Common myeloid progenitor, CD34-positive (primary cell): ENCODE measurements at regions not wholly inside any gene's neighbourhood (a gene's known extent, or its start where the extent isn't known, plus 50 kb on each side); places are given as distances from the start of the nearest gene placed in this dataset.

Experiments
- CTCF ChIA-PET: fragments of 350-600 bp; sonication (Branson Sonifier 250); formaldehyde crosslinking; loops from one replicate; lab custom pipeline; 2021; ENCODE audit warnings: antibody characterized with exemption; lab: Charles Lee
- POLR2A ChIA-PET: fragments of 350-600 bp; sonication (Branson Sonifier 250); formaldehyde crosslinking; loops from one replicate; lab custom pipeline; 2021; ENCODE audit warnings: antibody characterized with exemption; lab: Charles Lee
- DNase-seq, 3 donors: peaks; one replicate each; pipeline versions ENCODE4 v3.0.0 to v3.0.0-alpha.2; 2013
- H3K27ac ChIP-seq, 2 experiments: 1 replicate in 1 of 2; 2 replicates in 1 of 2; pipeline ENCODE4 v1.7.0; 2013; ENCODE audit warnings: inconsistent platforms in 2 of 2, low read length in 2 of 2, mild to moderate bottlenecking in 2 of 2, low read depth in 1 of 2, moderate library complexity in 1 of 2; ENCODE audit not compliant: severe bottlenecking in 2 of 2, insufficient read depth in 1 of 2, poor library complexity in 1 of 2
- H3K27me3 ChIP-seq, 5 experiments: replicated peaks in 2 of 5; 1 replicate in 3 of 5; 2 replicates in 2 of 5; pipeline versions ENCODE4 v1.6.1 to v1.7.0; 2013; ENCODE audit warnings: low read length in 4 of 5, mild to moderate bottlenecking in 2 of 5, moderate library complexity in 2 of 5, inconsistent platforms in 1 of 5; ENCODE audit not compliant: insufficient read depth in 5 of 5, control insufficient read depth in 4 of 5
- H3K36me3 ChIP-seq, 4 experiments: 1 replicate in 2 of 4; 2 replicates in 2 of 4; pipeline versions ENCODE4 v1.6.1 to v1.7.0; 2013; ENCODE audit warnings: low read length in 3 of 4, control low read depth in 1 of 4, mild to moderate bottlenecking in 1 of 4; ENCODE audit not compliant: control insufficient read depth in 4 of 4, insufficient read depth in 4 of 4
- H3K4me1 ChIP-seq, 4 experiments: 1 replicate in 3 of 4; 2 replicates in 1 of 4; pipeline versions ENCODE4 v1.6.1 to v1.7.1; 2013; ENCODE audit warnings: low read length in 3 of 4, mild to moderate bottlenecking in 3 of 4, control low read depth in 1 of 4, inconsistent platforms in 1 of 4, moderate library complexity in 1 of 4; ENCODE audit not compliant: control insufficient read depth in 4 of 4, insufficient read depth in 4 of 4; ENCODE audit errors: control extremely low read depth in 1 of 4
- H3K4me3 ChIP-seq, 7 experiments: 1 replicate in 4 of 7; 2 replicates in 3 of 7; pipeline versions ENCODE4 v1.5.1 to v1.7.0; 2013; ENCODE audit warnings: mild to moderate bottlenecking in 7 of 7, low read length in 6 of 7, moderate library complexity in 6 of 7, inconsistent platforms in 2 of 7, low read depth in 2 of 7, control low read depth in 1 of 7; ENCODE audit not compliant: insufficient read depth in 4 of 7, control insufficient read depth in 1 of 7; ENCODE audit errors: extremely low read depth in 1 of 7
- H3K9me3 ChIP-seq, 5 experiments: 1 replicate in 4 of 5; 2 replicates in 1 of 5; pipeline versions ENCODE4 v1.6.1 to v1.7.1; 2013; ENCODE audit warnings: low read length in 4 of 5, mild to moderate bottlenecking in 2 of 5, inconsistent platforms in 1 of 5, low read depth in 1 of 5, moderate library complexity in 1 of 5; ENCODE audit not compliant: control insufficient read depth in 4 of 5, insufficient read depth in 2 of 5; ENCODE audit errors: control extremely low read depth in 1 of 5
- WGBS: methylation state at CpG from one replicate; pipeline ENCODE4 v1.1.5; 2013; ENCODE audit not compliant: insufficient coverage; 5-methylcytosine and 5-hydroxymethylcytosine counted together

GRCh38 chr11:80414181-80415165 is 973.6 kb upstream of the TENM4 start:
- H3K27ac ChIP-seq: no peak overlapping the region
- H3K4me3 ChIP-seq: no peak overlapping the region
- ChIA-PET CTCF (no interaction called here), POLR2A (no interaction called here)
- H3K4me1 ChIP-seq: no peaks in the 10 kb centered on the region
- 100% methylated on average over 1 of the region's 7 CpGs for whole genome bisulfite sequencing
- H3K36me3 ChIP-seq: no peaks in the 10 kb centered on the region
- H3K27me3 ChIP-seq: no peaks in the 10 kb centered on the region
- H3K9me3 ChIP-seq: no peaks in the 10 kb centered on the region
- DNase-seq: no peak

- Histone ChIP-seq H3K27ac (no peak overlapping the region), H3K27me3 (no peaks in the 10 kb centered on the region), H3K4me1 (no peaks in the 10 kb centered on the region), H3K36me3 (no peaks in the 10 kb centered on the region), H3K9me3 (no peaks in the 10 kb centered on the region), H3K4me3 (no peak overlapping the region)
- 89% methylated on average over 4 of the region's 5 CpGs for WGBS
- no peak for DNase-seq
- CTCF ChIA-PET: no interaction called here
- POLR2A ChIA-PET: no interaction called here
Observed at GRCh38 chr11:80412604-80413003, 971.8 kb upstream of the TENM4 start.

DNA sequence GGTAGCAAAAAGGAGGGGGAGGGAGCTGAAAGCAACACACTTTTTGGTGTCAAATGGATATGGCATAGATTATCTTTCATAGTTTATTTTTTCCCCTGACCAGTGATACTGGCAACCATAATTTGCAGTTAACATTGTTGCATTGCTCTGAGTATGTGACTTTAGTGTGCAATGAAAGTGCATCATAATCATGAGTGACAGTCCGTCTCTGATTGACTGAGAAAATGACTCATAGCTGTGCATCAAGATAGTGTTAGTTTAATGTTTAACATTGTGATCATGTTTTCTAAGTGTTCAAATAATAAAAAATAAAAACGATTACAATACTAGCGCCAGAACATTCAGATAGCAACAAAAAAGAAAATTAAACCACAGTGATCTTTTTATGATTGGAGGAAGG is 952.4 kb upstream of the TENM4 start:
- H3K27me3 ChIP-seq: no peaks in the 10 kb centered on the region
- DNase-seq: no peak
- POLR2A ChIA-PET: no interaction called here
- WGBS: no CpG with 5 or more reads among the region's 3 CpGs
- no peaks in the 10 kb centered on the region for H3K36me3 ChIP-seq
- CTCF ChIA-PET: no interaction called here
- no peaks in the 10 kb centered on the region for H3K9me3 ChIP-seq
- H3K4me3 ChIP-seq: no peak overlapping the region
- no peak overlapping the region for H3K27ac ChIP-seq
- H3K4me1 ChIP-seq: no peaks in the 10 kb centered on the region

DNA sequence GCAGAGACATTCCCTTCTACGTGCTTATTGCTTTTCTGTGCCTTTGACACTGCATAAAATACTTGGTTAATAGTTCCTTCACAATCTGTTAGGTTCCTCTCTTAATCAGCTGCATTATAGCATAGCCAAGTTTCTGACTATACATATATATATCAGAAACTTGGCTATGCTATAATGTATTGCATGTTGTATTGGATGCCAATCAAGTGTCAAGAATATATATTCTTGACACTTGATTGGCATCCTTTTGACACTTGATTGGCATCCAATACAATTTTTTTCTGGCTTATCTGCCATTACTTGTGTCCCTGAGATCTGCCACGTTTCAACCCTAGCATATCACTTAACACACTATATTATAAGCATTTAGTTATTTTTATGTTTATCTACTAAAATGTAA is 949.7 kb upstream of the TENM4 start:
- DNase-seq: no peak
- Histone ChIP-seq H3K4me1 (no peaks in the 10 kb centered on the region), H3K27me3 (no peaks in the 10 kb centered on the region), H3K36me3 (no peaks in the 10 kb centered on the region), H3K9me3 (no peaks in the 10 kb centered on the region), H3K4me3 (no peak overlapping the region), H3K27ac (no peak overlapping the region)
- WGBS: no CpG with 5 or more reads among the region's 2 CpGs
- POLR2A ChIA-PET: no interaction called here
- CTCF ChIA-PET: no interaction called here

- ChIA-PET POLR2A (no interaction called here), CTCF (no interaction called here)
- no peaks in the 10 kb centered on the region for H3K9me3 ChIP-seq
- no peak for DNase-seq
- no peaks in the 10 kb centered on the region for H3K27me3 ChIP-seq
- H3K4me3 ChIP-seq: no peak overlapping the region
- no peaks in the 10 kb centered on the region for H3K4me1 ChIP-seq
- no peaks in the 10 kb centered on the region for H3K36me3 ChIP-seq
- H3K27ac ChIP-seq: no peak overlapping the region
- WGBS: 80% methylated on average over 2 of the region's 4 CpGs
Observed at GRCh38 chr11:80388536-80388935, 947.7 kb upstream of the TENM4 start.

DNA sequence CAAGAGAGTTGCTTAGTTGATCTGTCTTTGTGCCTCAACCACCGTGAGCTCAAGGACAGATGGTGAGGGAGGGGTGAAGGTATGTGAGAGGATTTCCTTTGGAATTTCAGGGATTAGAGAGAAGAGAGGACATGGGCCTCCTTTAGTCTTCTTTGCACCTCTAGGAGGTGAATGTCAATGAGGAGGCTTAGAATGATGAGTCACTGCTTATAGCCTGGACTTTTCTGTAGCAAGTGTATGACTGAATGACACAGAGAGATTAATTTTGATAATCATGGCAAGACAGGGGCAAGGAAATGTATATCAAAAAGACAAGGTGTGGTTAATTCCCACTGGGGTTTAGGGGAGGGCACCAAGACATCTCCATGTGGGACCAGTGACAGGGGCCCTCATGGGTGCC is 947.3 kb upstream of the TENM4 start:
- 86% methylated on average over 1 of the region's 1 CpG for WGBS
- no peak for DNase-seq
- CTCF ChIA-PET: no interaction called here

GRCh38 chr11:80383655-80384054 is 942.8 kb upstream of the TENM4 start:
- 20% methylated on average over 1 of the region's 3 CpGs for WGBS
- H3K4me1 ChIP-seq: no peaks in the 10 kb centered on the region
- DNase-seq: no peak
- H3K4me3 ChIP-seq: no peak overlapping the region
- H3K27me3 ChIP-seq: no peaks in the 10 kb centered on the region
- H3K9me3 ChIP-seq: no peaks in the 10 kb centered on the region
- CTCF ChIA-PET: no interaction called here
- H3K36me3 ChIP-seq: no peaks in the 10 kb centered on the region
- H3K27ac ChIP-seq: no peak overlapping the region
- POLR2A ChIA-PET: interaction anchor here (0.6 kb wide), 1 partner anchor 24 kb away, joined by 3 read pairs; no protein-coding TSS in a partner anchor

More for the DNA sequence above, 947.3 kb upstream of the TENM4 start:
- Histone ChIP-seq H3K27me3 (no peaks in the 10 kb centered on the region), H3K27ac (no peak overlapping the region), H3K36me3 (no peaks in the 10 kb centered on the region), H3K4me1 (no peaks in the 10 kb centered on the region), H3K9me3 (no peaks in the 10 kb centered on the region), H3K4me3 (no peak overlapping the region)
- POLR2A ChIA-PET: no interaction called here
